ENCODE measurements at regions not wholly inside any gene's neighbourhood (a gene's known extent, or its start where the extent isn't known, plus 50 kb on each side); places are given as distances from the start of the nearest gene placed in this dataset.
A peak's percentile ranks its signal among the peaks of the same experiment; 100 is the strongest.

GRCh38 chr7:17680943-17681351, 259.3 kb downstream of the SNX13 start:
- FAIRE-seq (peak; percentile 94), DNase-seq (ENCODE audit: low spot score) (peak; percentile 37)

- DNase-seq (ENCODE audit: low spot score) = no peak
- FAIRE-seq = no peak
These were observed 258.3 kb downstream of the SNX13 start for GRCh38 chr7:17681965-17682364.

- DNase-seq (ENCODE audit: low spot score) (no peak), FAIRE-seq (no peak)
These were observed 257.7 kb downstream of the SNX13 start for GRCh38 chr7:17682586-17682985.

GRCh38 chr7:17685141-17685540, 255.2 kb downstream of the SNX13 start:
- DNase-seq (ENCODE audit: low spot score) = no peak
- FAIRE-seq = no peak

- DNase-seq (ENCODE audit: low spot score) = no peak
- no peak for FAIRE-seq
These were observed 252.9 kb downstream of the SNX13 start for GRCh38 chr7:17687361-17687760.

GRCh38 chr7:17689361-17689902, 250.9 kb downstream of the SNX13 start:
- DNase-seq (ENCODE audit: low spot score) (no peak), FAIRE-seq (no peak)

GRCh38 chr7:17690030-17690429, 250.3 kb downstream of the SNX13 start:
- peak; percentile 92 for FAIRE-seq
- peak; percentile 89 for DNase-seq (ENCODE audit: low spot score)

- FAIRE-seq (no peak), DNase-seq (ENCODE audit: low spot score) (peak; percentile 74)
These were observed 243.9 kb downstream of the SNX13 start for GRCh38 chr7:17696422-17696821.

- no peak for FAIRE-seq
- DNase-seq (ENCODE audit: low spot score) = no peak
These were observed 243.0 kb downstream of the SNX13 start for GRCh38 chr7:17697128-17697881.

- FAIRE-seq (no peak), DNase-seq (ENCODE audit: low spot score) (no peak)
These were observed 240.6 kb downstream of the SNX13 start for GRCh38 chr7:17699696-17700095.

GRCh38 chr7:17700138-17700537, 240.2 kb downstream of the SNX13 start:
- FAIRE-seq (no peak), DNase-seq (ENCODE audit: low spot score) (no peak)

- no peak for FAIRE-seq
- no peak for DNase-seq (ENCODE audit: low spot score)
These were observed 234.0 kb downstream of the SNX13 start for GRCh38 chr7:17706275-17706674.

GRCh38 chr7:17706734-17707133, 233.6 kb downstream of the SNX13 start:
- DNase-seq (ENCODE audit: low spot score) (peak; percentile 45), FAIRE-seq (peak; percentile 58)

GRCh38 chr7:17709127-17709526, 231.2 kb downstream of the SNX13 start:
- DNase-seq (ENCODE audit: low spot score) (no peak), FAIRE-seq (no peak)

GRCh38 chr7:17709599-17709998, 230.7 kb downstream of the SNX13 start:
- DNase-seq (ENCODE audit: low spot score) = no peak
- FAIRE-seq = no peak

- FAIRE-seq (no peak), DNase-seq (ENCODE audit: low spot score) (no peak)
These were observed 230.0 kb downstream of the SNX13 start for GRCh38 chr7:17710312-17710711.

GRCh38 chr7:17713584-17713983, 226.7 kb downstream of the SNX13 start:
- FAIRE-seq (no peak), DNase-seq (ENCODE audit: low spot score) (no peak)

- DNase-seq (ENCODE audit: low spot score) (no peak), FAIRE-seq (no peak)
These were observed 223.5 kb downstream of the SNX13 start for GRCh38 chr7:17716816-17717215.

- no peak for DNase-seq (ENCODE audit: low spot score)
- FAIRE-seq = no peak
These were observed 220.3 kb downstream of the SNX13 start for GRCh38 chr7:17719998-17720397.

GRCh38 chr7:17721736-17722285, 218.5 kb downstream of the SNX13 start:
- FAIRE-seq (no peak), DNase-seq (ENCODE audit: low spot score) (no peak)

GRCh38 chr7:17722798-17723197, 217.5 kb downstream of the SNX13 start:
- no peak for DNase-seq (ENCODE audit: low spot score)
- FAIRE-seq = no peak

- FAIRE-seq (no peak), DNase-seq (ENCODE audit: low spot score) (no peak)
These were observed 214.5 kb downstream of the SNX13 start for GRCh38 chr7:17725821-17726220.

- FAIRE-seq (no peak), DNase-seq (ENCODE audit: low spot score) (no peak)
These were observed 208.2 kb downstream of the SNX13 start for GRCh38 chr7:17732083-17732482.

All from RCC 7860 (cell line).